Activated CD8-positive, alpha-beta memory T cell treated with anti-CD3 and anti-CD28 coated beads for 48 hours (primary cell): ENCODE measurements at regions not wholly inside any gene's neighbourhood (a gene's known extent, or its start where the extent isn't known, plus 50 kb on each side); places are given as distances from the start of the nearest gene placed in this dataset.
"Not testable (repeated sequence)": the region's sequence is repeated elsewhere in the genome, so short reads cannot be mapped to it uniquely, and the experiment has no call there.

ENCODE experiments used
- DNase-seq, 3 experiments: peaks; one replicate each; pipeline ENCODE4 v3.0.0-alpha.2; 2020; ENCODE audit warnings: low read depth in 2 of 3, low spot score in 2 of 3

DNA sequence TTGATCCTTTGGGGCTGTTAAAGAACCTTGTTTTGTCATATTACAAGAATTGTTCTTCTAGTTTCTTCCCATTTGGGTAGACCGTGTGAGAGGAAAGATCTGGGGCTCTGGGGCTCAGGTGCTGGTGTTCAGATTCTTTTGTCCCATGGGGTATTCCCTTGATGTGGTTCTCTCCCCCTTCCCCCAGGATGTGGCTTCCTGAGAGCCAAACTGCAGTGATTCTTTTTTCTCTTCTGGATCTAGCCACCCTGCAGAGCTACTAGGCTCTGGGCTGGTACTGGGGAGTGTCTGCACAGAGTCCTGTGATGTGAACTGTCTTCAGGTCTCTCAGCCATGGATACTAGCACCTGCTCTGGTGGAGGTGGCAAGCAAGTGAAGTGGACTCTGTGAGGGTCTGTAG, 480.5 kb upstream of the MAN1A1 start:
- DNase-seq: no peak

DNA sequence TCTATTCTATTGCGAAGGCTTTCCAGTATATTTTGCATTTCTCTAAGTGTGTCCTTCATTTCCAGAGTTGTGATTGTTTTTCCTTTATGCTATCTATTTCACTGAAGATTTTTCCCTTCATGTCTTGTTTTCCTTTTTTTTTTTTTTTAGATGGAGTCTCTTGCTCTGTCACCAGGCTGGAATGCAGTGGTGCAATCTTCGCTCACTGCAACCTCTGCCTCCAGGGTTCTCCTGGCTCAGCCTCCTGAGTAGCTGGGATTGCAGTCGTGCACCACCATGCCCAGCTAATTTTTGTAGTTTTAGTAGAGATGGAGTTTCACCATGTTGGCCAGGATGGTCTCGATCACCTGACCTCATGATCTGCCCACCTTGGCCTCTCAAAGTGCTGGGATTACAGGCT, 479.9 kb upstream of the MAN1A1 start:
- DNase-seq: not testable (repeated sequence)

DNA sequence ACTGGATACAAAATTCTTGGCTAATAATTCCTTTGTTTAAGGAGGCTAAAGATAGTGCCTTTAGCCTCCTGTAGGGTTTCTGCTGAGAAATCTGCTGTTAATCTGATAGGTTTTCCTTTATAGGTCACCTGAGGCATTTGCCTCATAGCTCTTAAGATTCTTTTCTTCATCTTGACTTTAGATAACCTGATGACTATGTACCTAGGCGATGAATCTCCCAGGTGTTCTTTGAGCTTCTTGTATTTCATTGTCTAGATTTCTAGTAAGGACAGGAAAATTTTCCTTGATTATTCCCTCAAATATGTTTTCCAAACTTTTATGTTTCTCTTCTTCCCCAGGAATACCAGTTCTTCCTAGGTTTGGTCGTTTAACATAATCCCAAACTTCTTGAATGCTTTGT, 479.4 kb upstream of the MAN1A1 start:
- no peak for DNase-seq

DNA sequence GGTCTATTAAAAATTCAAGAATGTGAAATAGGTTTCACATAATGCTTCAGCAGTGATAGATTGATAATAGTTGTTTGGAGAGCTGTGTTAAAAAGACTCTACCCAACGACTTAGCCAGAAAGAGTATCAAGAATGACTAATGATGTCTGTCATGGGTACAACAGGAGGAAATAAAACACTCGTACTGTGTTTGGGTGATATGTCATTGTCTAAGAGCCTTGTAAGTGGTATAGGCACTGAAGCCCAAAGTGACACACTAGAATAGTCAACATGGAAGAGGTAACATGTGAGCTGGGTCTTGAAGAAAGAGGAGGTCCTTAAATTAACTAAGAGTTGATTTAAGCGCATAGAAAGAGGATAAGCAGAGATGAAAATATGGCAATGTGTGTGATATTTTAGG, 471.8 kb upstream of the MAN1A1 start:
- DNase-seq: no peak

DNA sequence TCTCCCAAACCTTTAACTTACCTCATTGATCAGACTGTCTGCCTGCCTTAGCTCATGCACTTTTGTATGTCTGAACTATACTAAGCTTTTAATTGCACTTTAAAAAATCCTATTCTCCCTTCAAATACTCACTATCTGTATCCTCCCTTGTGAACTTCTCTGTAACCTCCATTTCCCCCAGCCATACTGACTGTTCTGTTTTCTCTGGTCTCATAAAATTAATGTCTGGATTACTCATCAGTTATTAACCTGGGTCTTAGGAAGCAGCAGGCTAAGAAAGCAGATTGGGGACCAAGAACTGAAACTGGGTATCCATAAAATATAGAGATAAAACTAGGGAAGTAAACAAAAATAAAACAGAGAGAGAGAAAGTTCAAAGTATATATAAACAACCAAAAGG, 469.3 kb upstream of the MAN1A1 start:
- no peak for DNase-seq

DNA sequence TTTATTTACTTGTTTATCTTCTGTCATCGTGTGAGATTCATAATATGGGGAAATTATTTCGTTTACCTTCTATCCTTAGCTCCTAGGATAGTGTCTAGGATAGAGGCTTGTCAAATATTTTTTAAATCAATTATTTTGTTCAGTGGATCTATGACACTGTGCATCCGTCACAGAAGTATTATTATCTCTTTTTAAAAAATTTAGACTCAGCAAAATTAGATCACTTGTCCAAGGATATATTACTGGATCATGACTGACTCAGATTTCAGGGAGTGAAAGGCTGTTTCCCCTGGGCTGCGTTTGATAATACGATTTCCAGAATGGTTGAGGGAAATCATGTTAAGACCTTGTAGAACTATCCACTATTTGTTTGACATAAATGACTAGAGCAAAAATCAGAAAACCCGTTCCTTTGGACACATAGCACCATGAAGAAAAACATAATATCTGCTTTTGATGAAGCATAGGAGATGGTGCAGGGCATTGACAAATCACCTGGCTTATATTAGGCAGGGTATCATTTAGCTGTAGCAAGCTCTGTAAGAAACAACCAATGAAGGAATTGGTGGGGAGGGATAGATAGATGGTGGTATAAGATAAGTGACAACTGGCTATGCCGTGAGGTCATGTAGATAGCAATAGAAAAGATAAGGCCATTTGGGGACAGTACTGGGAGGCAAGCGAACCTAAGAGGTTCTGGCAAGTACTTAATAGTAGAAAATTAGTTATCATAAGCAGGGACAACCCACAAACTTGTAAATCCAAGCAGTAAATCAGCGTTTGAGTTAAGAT, 465.2 kb upstream of the MAN1A1 start:
- no peak for DNase-seq

DNA sequence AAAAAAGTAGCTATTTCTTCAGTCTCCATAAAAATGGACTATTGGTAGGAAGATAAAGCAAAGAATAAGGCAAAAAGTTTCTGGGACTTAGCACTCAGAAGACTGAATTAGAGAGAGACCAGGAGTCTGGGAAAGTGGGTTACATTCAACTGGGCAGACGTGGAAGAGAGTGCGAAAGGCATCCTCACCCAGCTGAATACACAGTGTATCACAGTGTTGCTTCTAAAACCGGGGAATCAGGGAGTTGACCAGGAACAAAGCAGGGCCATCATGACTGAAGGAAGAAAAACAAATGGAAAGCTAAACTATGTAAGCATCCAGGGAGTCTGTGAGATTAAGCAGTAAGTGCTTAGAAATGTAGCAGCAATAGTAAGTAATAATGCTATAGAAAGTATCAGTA, 452.9 kb upstream of the MAN1A1 start:
- no peak for DNase-seq

DNA sequence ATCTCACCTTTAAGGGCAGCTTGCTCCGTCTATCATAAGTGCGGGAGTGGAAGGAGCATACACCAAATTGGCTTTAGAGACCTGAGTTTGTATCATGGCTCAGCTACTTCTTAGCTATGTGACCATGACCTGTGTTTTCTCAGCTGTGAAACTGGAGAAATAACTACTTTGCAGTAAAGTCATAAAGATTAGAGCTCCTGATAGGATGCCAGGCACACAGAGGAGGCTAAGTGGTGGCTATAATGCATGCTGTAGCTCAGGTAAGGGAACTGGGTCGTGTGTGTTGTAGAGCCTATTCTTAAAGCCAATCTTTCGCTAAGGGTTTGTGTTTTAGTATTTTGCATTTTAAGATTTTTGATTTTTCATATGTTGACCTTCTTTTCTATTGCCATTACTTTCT, 451.5 kb upstream of the MAN1A1 start:
- DNase-seq: no peak

DNA sequence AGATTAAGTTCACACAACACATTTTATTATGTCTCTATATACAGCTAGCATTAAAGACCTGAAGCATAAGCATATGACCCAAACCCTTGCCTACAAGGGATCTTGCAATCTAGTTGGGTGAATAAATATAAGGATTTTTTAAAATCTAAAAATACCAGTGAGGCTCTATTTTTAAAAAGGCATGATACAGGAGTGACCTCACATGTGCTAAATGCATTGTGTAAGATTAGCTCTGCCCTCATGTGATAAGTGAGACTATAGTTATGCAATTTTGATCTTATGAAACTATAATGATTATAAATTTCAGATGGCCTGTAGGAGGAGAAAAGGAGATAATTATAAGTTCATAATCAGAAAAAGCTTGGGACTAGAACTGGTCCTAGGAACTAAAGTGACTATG, 451.0 kb upstream of the MAN1A1 start:
- no peak for DNase-seq

DNA sequence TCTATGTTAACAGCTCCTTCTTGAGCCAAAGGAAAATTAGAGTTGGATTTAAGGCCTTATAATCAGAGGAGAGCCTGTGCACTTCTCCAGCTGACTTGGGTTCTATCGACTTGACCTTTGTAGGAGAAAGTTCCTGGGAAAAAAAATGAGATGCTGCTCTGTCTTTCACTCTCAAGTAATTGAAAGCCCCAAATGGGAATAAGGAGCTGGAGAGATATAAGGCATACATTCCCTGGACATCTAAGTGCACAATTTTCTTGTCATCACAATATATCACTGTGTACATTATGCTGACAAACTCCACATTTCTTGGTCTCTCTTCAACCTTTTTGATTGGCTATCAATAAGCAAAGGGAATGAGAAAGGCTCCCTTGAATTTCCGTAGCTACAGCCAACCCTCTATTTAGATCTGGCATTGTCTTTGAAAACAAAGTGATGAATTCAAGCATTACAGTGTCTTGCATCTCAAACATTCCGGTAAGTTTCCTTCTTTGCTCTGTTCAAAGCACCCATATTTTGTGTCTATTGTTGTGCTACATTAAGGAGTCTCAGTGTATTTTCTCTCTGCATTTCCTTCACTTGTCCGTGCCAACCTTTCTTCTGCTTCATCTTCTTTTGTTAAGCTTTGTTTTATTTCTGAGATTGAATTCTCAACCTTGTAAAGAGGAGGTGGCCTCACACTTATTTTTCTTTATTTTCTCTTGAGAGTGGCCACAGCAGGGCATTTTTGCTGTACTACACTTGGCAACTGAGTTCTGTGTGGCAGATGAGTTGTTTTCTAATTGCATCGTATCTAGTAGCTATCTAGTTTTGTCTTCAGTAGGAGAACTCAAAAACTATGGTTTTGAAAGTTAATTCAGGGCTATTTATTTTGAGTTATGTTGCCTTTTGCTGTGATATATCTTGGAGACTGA, 450.3 kb upstream of the MAN1A1 start:
- DNase-seq: no peak

DNA sequence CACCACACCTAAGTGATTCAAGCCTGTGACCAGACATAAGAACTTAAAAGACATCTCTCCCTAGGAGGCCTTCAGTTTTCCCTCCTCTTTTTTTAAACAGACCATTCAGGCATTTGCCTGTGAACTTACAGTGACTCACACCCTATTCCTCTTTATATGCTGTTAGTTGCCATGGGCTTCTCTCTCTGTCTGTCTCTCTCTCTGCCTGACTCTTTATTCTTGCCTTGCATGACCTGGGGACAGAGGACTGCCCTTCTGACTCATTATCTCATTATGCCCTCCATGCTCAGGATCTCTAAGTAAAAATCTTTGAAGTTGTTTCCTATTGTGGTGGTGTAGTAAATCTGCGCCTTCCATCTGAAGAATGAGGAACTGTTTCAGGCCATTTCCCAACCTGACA, 442.2 kb upstream of the MAN1A1 start:
- DNase-seq: no peak

DNA sequence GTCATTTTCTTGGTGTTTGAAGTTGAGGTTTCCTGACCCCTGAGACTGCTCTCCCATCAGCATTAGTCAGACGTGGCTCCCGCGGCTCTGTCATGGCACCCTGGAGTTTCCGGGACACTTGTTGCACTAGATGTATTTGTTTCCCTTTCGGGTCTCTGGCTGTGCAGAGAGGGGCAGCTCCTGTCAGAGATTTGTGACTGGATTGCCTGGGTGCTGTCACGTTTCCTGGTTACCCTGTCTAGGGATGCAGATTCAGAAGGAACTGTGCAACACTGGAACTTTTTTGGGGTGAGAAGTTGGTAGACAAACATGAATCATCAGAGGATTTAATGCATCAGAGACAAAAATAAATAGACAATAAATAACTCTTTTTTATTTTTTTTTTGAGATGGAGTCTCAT, 431.8 kb upstream of the MAN1A1 start:
- DNase-seq: no peak

DNA sequence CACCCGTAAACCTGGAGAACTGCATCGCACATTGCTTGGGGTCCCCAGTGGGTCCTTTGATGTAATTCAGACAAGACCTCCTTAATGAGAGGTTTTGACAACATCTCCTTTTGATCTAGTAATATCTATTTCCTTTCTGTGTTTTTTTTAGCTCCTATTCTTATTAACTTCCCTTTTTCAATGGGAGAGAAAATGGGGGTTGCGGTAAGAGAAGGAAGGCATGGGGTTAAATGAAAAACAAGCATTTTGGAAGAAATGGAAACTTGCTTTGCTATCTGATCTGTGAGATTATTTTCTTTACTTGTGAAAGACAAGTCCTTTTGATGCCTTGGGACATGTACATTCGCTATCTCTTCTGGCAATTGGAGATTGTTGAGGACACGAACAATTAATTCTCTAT, 418.6 kb upstream of the MAN1A1 start:
- no peak for DNase-seq

DNA sequence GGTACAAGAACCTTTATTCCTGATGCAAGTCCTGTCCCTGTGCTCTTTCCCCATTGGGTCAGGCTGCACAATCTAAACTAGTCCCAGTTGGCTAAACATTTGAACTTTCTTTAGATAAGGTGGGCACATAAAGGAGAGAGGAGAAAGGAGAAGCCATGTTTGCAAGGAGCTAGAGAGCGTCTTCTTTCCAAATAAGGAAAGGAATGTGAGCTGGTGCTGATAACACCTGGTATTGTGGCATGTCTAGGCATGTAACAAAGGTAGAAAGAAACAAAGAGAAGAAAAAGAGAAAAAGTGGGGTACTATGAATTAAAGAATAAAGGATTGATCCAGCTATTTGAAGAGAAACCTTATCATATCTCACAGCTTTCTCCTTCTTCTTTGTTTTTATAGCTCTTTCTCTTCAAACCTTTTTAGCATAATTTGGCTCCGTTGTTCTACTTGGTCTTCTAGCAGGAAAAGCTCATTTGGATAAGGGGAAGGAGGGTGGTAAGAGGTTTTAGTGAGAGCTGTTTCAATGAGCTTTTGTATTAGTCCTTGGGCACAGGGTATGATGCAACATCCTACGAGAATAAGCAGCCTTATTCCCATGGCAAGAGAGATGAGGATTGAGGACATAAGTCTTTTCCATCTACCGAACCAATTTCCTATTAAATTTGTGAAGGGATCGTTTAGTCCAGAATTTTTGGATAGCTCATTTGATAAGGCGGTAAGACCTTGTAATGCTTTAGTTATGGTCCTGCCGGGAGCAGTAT, 415.5 kb upstream of the MAN1A1 start:
- no peak for DNase-seq

DNA sequence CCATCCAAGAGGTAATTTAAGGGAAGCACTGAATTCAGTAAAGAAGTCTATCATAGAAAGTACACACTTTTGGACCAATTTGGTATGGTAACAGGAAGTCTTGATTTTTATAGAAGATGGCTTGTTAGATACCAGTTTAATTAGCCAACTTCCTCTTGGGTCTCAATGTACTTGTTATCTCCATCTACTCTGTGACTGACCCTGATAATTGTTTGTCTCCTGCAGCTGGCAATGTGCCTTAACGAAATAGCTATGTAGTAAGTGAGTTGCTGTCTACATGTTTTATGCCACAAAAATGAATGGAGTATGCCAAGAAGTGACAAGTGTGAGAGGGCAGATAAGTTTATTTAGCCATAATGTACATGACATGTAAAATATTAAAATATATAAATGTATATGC, 410.5 kb upstream of the MAN1A1 start:
- no peak for DNase-seq

DNA sequence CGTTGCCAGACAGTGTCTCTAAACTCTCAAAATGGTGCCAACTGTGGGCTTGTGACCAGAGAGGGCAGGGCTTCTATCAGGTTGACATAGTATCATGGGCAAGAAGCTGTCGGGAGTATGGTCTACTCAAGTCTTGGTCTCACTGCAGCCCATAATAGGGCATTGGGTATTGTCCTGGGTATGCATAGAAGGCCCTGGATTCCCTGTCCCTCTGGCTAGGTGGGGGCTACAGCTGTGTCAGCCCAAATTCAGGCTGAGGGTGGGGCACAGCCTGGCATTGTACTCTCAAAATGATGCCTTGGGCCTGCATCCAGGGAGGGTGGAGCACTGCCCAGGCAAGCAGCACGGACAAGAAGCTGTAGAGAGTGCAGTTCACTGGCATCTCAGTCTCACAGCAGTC, 408.8 kb upstream of the MAN1A1 start:
- no peak for DNase-seq

DNA sequence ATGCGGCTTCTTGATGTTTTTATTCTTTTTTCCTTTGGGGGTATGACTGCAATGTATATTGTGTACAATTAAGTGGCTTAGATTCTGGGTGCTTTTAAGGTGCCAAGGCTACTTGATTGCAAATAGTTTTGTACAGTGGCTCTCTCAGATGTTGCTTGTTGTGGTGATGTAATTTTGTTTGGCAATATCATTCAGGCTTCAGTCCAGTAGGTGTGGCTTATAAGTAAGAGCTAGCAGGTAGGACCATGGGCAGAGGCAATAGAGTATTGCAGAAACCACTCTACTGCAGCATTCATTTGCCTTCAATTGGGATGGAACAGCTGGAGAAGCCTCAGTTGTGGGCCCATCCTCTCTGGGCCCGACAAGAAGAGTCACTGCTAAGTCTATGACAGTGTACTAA, 407.9 kb upstream of the MAN1A1 start:
- no peak for DNase-seq

DNA sequence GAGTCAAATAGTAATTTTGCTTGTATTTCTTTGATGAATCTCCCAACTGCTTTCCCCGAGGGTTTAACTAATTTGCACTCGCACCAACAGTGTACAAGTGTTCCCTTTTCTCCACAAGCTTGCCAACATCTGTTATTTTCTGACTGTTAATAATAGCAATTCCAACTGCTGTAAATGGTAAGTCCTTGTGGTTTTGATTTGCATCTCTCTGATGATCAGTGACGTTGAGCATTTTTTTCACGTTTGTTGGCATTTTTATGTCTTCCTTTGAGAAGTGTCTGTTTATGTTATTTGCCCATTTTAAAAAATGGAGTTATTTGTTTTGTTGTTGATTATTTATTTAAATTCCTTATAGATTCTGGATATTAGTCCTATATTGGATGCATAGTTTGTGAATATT, 399.8 kb upstream of the MAN1A1 start:
- DNase-seq: no peak

DNA sequence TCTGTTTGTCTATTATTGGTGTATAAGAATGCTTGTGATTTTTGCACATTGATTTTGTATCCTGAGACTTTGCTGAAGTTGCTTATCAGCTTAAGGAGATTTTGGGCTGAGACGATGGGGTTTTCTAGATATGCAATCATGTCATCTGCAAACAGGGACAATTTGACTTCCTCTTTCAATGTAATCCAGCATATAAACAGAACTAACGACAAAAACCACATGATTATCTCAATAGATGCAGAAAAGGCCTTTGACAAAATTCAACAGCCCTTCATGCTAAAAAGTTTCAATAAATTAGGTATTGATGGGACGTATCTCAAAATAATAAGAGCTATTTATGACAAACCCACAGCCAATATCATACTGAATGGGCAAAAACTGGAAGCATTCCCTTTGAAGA, 399.0 kb upstream of the MAN1A1 start:
- not testable (repeated sequence) for DNase-seq

DNA sequence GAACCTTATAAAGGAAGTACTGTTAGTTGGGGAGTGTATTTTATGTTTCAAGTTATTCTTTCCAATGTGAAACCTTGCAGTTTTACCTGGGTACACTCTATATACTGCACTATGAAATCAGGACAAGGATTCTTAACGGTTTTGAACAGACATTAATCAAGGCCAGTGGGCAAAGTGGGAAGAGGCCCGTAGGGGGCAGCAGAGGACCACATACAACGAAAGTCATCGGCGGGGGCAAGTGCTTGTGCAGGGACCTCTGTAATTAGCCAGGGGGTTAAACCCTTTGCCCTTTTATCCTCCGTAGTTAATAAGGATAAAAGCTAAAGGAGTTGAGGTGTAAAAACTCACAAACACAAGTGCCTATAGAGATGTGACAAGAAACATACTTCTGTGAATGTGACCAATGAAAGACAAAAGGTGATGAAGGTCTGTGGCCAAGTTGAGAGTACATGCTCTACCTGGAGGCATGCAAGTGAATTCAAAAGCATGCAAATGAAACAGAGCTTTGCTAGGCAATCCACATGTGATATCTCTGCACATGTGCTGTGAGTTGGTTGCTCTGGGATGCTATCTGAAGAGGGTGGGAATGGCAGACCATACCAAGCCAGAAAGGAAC, 392.7 kb upstream of the MAN1A1 start:
- peak; percentile 12 to 31 (median 12) for DNase-seq

DNA sequence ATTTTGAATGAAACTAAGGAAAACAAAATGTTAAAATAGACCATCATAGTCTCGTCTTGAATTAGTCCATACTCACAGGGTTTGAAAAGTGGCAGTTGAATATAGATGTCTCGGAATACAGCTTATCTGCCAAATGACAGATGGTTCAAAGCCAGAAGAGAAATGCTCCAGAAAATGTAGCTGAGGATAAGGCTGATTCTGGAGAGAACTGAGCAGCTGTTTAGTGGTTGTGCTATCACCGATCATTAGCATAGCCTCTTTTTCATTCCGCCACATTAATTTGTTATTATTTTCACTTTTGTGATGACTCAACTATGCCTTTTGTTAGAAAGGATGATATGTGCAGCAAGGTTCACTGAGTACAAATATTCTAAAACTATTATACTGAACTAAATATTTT, 390.2 kb upstream of the MAN1A1 start:
- no peak for DNase-seq
